GM23338 (cell line): ENCODE measurements at regions not wholly inside any gene's neighbourhood (a gene's known extent, or its start where the extent isn't known, plus 50 kb on each side); places are given as distances from the start of the nearest gene placed in this dataset.

ENCODE experiments used
- ATAC-seq: fragments of 200-7000 bp; cut with Tn5 transposase; 3 replicates; pipeline ENCODE4 v1.9.1; 2020
- DNase-seq: peaks from one replicate; pipeline ENCODE4 v3.0.0-alpha.2; 2015; ENCODE audit warnings: low spot score
- H2AFZ ChIP-seq: fragments of 200-600 bp; sonication (generic); 2 replicates; pipeline ENCODE4 v1.8.0; 2016; ENCODE audit warnings: antibody characterized with exemption, mild to moderate bottlenecking, moderate library complexity
- H3F3A ChIP-seq: fragments of 200-600 bp; sonication (generic); replicated peaks from 2 replicates; pipeline ENCODE4 v1.8.0; 2017; ENCODE audit warnings: antibody characterized with exemption, mixed run types, low read depth
- H3K27ac ChIP-seq: fragments of 200-600 bp; sonication (generic); 2 replicates; pipeline ENCODE4 v1.6.1; 2016; ENCODE audit warnings: low read depth
- H3K27me3 ChIP-seq: fragments of 200-600 bp; sonication (generic); 2 replicates; pipeline ENCODE4 v1.8.0; 2016; ENCODE audit warnings: mild to moderate bottlenecking, mixed run types, moderate library complexity; ENCODE audit not compliant: insufficient read depth
- H3K36me3 ChIP-seq: fragments of 200-600 bp; sonication (generic); 2 replicates; pipeline ENCODE4 v1.8.0; 2016; ENCODE audit warnings: mild to moderate bottlenecking; ENCODE audit not compliant: insufficient read depth
- H3K4me1 ChIP-seq: fragments of 200-600 bp; sonication (generic); 2 replicates; pipeline ENCODE4 v1.8.0; 2016; ENCODE audit warnings: mild to moderate bottlenecking, moderate library complexity; ENCODE audit not compliant: insufficient read depth
- H3K4me2 ChIP-seq: fragments of 200-600 bp; sonication (generic); 2 replicates; pipeline ENCODE4 v1.7.1; 2017; ENCODE audit warnings: mixed run types
- H3K4me3 ChIP-seq: fragments of 200-600 bp; sonication (generic); 2 replicates; pipeline ENCODE4 v1.6.1; 2016; ENCODE audit warnings: mixed run types
- H3K79me2 ChIP-seq: fragments of 200-600 bp; sonication (generic); replicated peaks from 2 replicates; pipeline ENCODE4 v1.8.0; 2017; ENCODE audit warnings: mild to moderate bottlenecking; ENCODE audit not compliant: insufficient read depth
- H3K9me2 ChIP-seq: fragments of 200-600 bp; sonication (generic); 2 replicates; pipeline ENCODE4 v1.8.0; 2017; ENCODE audit not compliant: insufficient read depth
- H4K20me1 ChIP-seq: fragments of 200-600 bp; sonication (generic); replicated peaks from 2 replicates; pipeline ENCODE4 v1.8.0; 2017; ENCODE audit warnings: mild to moderate bottlenecking; ENCODE audit not compliant: insufficient read depth
- H3K27ac Mint-ChIP-seq: 2 replicates; pipeline ENCODE4 v1.8.0; 2020; ENCODE audit warnings: inconsistent platforms, mild to moderate bottlenecking, moderate library complexity, mixed read lengths
- H3K27me3 Mint-ChIP-seq: 3 replicates; pipeline ENCODE4 v1.8.0; 2022; ENCODE audit warnings: low read depth, mild to moderate bottlenecking, moderate library complexity, mixed read lengths, inconsistent platforms; ENCODE audit not compliant: insufficient read depth, poor library complexity
- H3K36me3 Mint-ChIP-seq: 3 replicates; pipeline ENCODE4 v1.8.0; 2021; ENCODE audit warnings: low read depth, mild to moderate bottlenecking, inconsistent platforms, moderate library complexity, mixed read lengths
- H3K4me1 Mint-ChIP-seq: 3 replicates; pipeline ENCODE4 v1.8.0; 2020; ENCODE audit warnings: mild to moderate bottlenecking, inconsistent platforms, mixed read lengths
- H3K4me3 Mint-ChIP-seq: 3 replicates; pipeline ENCODE4 v1.8.0; 2021; ENCODE audit warnings: moderate library complexity, mild to moderate bottlenecking, inconsistent platforms, mixed read lengths
- H3K9me3 Mint-ChIP-seq: 3 replicates; pipeline ENCODE4 v1.8.0; 2020; ENCODE audit warnings: moderate library complexity, mild to moderate bottlenecking, inconsistent platforms, mixed read lengths
- CREB1 ChIP-seq: fragments of 250-450 bp; sonication (Bioruptor Pico); IDR thresholded peaks from 2 replicates; pipeline ENCODE4 v1.5.0; 2020; ENCODE audit warnings: low read depth, mild to moderate bottlenecking, moderate library complexity
- ETS1 ChIP-seq: IDR thresholded peaks from 2 replicates; pipeline ENCODE4 v1.6.1; 2016; ENCODE audit warnings: antibody characterized with exemption
- EZH2phosphoT487 ChIP-seq: fragments of 200-600 bp; sonication (generic); IDR thresholded peaks from one replicate; pipeline ENCODE4 v1.8.1; 2018; ENCODE audit warnings: antibody characterized with exemption; ENCODE audit not compliant: unreplicated experiment
- POLR2AphosphoS5 ChIP-seq: IDR thresholded peaks from 2 replicates; pipeline ENCODE4 v1.6.1; 2016; ENCODE audit warnings: antibody characterized with exemption, low read depth
- REST ChIP-seq: IDR thresholded peaks from one replicate; pipeline ENCODE4 v1.6.1; 2018; ENCODE audit warnings: antibody characterized with exemption; ENCODE audit not compliant: unreplicated experiment
- STAT1 ChIP-seq: IDR thresholded peaks from one replicate; pipeline ENCODE4 v1.6.1; 2016; ENCODE audit warnings: antibody characterized with exemption; ENCODE audit not compliant: unreplicated experiment
- ZNF331 ChIP-seq: fragments of 250-450 bp; sonication (Bioruptor Pico); IDR thresholded peaks from 2 replicates; pipeline ENCODE4 v1.5.0; 2020; ENCODE audit warnings: low read depth, mild to moderate bottlenecking, moderate library complexity
- ZNF462 ChIP-seq: fragments of 250-450 bp; sonication (Bioruptor Pico); IDR thresholded peaks from 2 replicates; pipeline ENCODE4 v1.5.0; 2020; ENCODE audit warnings: mild to moderate bottlenecking, moderate library complexity

GRCh38 chr6:958488-958887, 265.5 kb upstream of the EXOC2 start:
- Histone ChIP-seq H3K27ac (no peak overlapping the region), H3K79me2 (no peaks in the 10 kb centered on the region), H3K4me3 (no peak overlapping the region), H2AFZ (0 out of 2 replicates have a peak overlapping the region, but pooled peaks have one; percentile 8), H3K36me3 (no peaks in the 10 kb centered on the region), H3K27me3 (no peaks in the 10 kb centered on the region), H3K4me2 (no peak overlapping the region), H4K20me1 (no peaks in the 10 kb centered on the region), H3F3A (no peaks in the 10 kb centered on the region), H3K9me2 (no peaks in the 10 kb centered on the region), H3K4me1 (no peaks in the 10 kb centered on the region)
- ATAC-seq (no peak), DNase-seq (no peak)
- TF ChIP-seq CREB1 (CRISPR knock-in tag) (no peak), ETS1 (no peak), EZH2phosphoT487 (no peak), STAT1 (no peak), ZNF462 (no peak), ZNF331 (no peak), REST (no peak), POLR2AphosphoS5 (no peak)
- H3K27ac Mint-ChIP-seq = no peak overlapping the region
- peaks cover 3% of the 10 kb centered on the region for H3K27me3 Mint-ChIP-seq
- no peaks in the 10 kb centered on the region for H3K36me3 Mint-ChIP-seq
- peaks cover 4% of the 10 kb centered on the region; the same call in 2 of the 3 replicates for H3K4me1 Mint-ChIP-seq
- no peaks in the 10 kb centered on the region for H3K9me3 Mint-ChIP-seq
- no peak overlapping the region for H3K4me3 Mint-ChIP-seq
